HG03045 (cell line): ENCODE measurements at regions not wholly inside any gene's neighbourhood (a gene's known extent, or its start where the extent isn't known, plus 50 kb on each side); places are given as distances from the start of the nearest gene placed in this dataset.
"Not testable (repeated sequence)": the region's sequence is repeated elsewhere in the genome, so short reads cannot be mapped to it uniquely, and the experiment has no call there.

Source experiments
- ATAC-seq: cut with Tn5 transposase; IDR thresholded peaks from one replicate; pipeline ENCODE4 v1.9.1; 2021; ENCODE audit warnings: mild to moderate bottlenecking, moderate library complexity; ENCODE audit not compliant: unreplicated experiment

DNA sequence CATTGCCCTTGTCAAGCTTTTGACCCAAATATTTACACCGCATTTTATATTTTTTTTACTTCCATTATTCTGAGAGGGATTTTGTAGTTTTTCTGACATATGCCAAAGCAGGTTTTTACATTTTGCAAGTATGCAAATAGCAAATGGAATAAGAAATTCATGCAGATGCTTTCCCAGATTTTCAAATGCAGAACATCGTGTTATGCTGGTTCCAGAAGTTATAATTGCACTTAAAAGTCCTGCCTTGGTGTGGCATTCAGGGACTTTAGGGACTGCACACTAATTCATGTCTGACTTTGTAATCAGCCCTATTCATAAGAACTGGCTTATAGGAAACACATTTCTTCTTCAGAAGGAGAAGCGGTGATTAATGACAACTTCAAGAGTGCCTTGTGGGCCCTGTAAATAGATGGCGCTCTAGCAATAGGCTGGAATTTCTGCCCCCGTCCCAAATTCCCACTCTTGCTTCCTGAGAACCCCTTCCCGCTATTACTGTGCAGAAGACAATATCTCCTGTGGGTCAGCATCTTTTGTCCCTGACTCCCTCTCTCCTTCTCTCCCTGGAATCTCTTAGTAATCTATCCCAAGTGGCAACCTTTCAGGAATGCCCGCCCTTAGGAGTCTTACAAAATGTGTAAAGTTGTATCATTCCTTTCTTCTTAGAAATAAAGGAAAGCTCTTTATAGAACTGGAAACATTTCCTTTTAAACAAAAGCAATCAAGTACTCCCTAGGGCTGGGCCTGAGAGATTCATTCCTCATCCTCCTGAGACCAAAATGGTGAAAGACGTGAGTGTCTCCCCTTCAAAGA is 264.0 kb downstream of the INHBA start:
- ATAC-seq: no peak

DNA sequence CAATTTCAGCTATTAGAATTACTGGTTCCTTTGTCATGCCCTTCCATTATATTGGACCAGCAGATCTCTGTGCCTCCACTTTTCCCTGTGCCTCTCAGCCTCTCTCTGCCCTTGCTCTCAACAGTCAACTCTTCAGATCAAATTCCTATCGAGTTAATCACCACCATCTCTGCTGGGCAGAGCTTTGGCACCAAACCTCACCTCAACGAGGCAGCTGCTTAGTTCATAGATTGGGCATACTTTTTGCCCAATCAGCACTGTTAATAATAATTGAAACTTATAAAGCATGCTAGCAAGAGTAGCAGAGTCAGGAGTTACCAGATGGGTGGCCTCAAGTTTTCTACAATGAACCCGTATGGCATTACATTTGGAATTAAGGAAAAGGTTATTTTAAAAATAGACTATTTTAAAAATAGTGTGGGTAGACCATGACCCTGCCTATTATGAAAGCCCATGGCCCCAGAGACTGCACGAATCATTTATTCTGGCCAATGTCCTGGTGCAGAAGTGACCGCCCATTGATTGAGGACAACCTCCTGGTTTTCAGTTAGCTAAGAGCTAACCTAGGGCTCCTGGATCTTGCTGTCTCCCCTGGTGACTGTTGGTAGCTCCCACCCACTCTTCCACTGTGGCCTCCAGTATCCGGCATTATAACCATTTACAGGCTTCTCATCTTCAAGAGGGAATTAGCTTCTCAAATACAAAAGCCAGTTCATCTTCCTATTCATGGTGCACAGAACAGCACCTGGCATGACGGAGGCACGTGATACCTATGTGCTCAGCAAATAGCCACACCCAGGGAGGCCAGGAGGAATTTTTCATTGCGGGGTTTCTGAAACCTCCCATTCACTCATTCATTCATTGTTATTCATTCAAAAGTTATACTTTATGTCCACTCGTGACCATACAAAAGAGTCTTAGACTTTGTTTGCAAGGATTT is 265.4 kb downstream of the INHBA start:
- ATAC-seq: no peak

DNA sequence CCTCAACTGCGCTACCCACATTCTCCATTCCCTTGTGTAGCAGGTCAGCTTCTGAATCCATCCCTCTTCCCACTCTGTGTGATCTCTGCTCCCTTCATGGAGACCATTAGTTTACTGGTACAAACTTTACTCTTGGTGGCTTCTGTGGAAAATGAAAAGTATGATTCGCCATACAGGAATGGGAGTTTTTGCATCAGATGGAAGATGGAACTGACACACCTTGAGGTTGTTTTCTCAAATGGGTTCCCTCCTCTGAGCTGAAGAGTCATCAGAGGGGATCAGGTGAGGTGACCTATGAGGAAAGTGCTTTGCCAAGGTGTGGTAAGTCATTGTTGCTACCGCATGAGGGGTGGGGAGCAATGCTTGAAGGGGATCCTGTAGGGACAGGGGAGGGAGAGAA is 266.8 kb downstream of the INHBA start:
- no peak for ATAC-seq

DNA sequence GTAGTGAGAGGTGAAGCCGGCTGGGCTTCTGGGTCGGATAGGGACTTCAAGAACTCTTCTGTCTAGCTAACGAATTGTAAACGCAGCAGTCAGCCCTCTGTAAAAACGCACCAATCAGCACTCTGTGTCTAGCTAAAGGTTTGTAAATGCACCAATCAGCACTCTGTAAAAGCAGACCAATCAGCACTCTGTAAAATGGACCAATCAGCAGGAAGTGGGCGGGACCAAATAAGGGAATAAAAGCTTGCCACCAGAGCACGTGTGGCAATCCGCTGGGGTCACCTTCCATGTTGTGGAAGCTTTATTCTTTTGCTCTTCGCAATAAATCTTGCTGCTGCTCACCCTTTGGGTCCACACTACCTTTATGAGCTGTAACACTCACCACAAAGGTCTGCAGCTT is 267.9 kb downstream of the INHBA start:
- ATAC-seq: not testable (repeated sequence)

DNA sequence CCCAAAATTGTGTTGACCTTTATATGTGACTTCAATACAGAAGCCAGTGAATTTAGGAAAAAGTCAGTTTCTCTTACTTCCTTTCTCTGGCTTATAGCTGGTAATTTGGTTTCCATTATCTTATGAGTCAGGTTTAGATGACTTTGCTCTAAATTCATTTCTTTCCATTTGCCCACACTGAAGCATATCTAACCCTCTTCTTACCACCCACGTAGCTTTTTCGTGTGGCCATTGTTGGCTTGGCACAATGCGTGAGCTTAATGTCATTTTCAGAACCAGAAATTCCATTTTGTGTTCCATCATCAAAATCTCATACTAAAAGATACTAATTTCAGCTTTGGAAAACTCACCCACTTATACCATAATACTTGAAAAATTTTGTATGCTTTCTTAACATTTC is 271.2 kb downstream of the INHBA start:
- no peak for ATAC-seq

DNA sequence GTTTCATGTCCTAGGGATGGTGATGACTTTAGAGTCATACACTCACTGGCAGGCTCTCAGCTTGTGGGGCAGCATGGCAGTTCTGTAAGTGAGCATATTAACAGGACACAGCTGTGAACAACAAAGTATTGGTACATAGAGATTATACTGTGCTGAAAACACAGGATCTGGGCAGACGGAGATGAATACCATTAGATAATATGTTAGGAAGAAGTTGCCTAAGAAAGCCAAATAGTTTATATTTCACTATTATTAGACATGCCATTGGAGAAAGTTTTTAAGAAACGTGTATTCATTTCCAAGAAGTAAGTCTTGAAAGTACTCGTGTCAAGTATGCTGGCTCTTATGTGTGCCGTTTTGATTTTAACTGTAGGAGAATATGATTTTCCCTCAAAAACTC is 274.5 kb downstream of the INHBA start:
- no peak for ATAC-seq

DNA sequence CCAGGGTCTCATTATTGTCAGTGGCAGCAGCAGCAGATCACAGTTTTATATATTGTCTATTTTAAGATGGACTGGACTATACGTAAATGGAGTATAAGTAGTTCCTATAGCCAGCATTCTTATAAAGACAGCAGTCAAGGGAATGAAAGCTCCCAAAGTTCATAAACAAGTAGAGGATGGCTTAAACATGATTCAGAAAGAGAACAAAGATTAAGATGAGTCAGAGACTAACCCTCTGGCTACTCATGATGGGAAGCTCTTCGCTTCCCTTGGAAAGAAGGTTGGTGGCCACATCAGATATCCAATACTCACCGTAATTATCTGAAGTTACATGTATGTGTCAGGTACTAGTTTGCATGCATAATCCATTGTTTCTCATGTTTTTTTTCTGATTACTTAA is 277.0 kb downstream of the INHBA start:
- no peak for ATAC-seq

DNA sequence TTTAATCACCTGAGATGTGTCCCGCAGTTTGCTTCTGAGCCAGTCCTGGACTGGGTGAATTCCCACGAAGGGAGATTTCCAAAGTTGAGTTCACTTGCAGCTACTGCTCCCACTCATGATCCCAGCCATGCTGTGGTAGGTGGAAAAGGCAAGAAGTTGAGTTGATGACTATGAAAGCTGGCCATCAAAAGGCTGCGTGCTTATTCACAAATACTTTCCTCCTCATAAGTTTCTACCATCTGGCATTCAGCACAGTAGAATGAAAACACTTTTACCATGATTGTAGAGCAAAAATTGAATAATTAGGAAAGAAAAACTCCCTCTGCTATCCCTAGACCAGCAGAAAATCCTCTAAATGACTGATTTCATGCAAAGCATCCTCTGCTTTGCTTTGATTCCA is 281.8 kb downstream of the INHBA start:
- no peak for ATAC-seq

DNA sequence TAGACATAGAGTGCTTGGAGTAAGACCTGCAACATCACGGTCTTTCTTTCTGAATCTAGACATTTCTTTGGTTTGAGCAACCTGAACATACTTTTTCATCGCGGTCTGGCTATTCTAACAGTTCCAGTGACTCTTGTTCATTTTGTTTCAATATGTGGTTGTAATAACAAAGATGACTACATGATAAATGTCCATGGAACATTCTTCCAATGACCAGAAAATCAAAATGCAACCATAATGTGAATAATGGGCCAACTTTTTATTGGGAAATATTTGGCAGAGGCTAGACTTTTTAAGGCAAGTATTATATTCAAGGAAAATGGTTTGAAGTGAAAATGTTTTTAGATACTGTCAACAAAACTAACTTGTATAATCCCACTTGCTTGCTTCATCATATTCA is 282.5 kb downstream of the INHBA start:
- no peak for ATAC-seq

DNA sequence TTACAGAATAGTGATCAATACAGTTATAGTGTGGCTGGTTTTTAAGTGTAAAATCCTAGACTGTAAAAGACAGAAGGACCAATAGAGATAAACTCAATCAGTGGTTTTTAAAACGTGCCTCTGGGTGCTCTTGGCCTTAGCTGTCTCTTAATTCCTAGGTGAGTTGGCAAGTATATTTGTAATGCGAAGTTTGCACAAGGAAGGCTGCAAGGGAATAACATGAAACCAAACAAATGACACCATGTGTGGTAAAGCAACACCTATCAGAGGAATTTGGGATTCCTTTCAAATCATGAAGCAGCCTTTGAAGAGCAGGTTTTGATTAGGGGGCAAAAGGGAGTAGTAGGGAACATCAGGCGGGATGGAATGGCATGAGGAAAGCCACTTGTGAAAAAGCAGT is 284.6 kb downstream of the INHBA start:
- no peak for ATAC-seq

DNA sequence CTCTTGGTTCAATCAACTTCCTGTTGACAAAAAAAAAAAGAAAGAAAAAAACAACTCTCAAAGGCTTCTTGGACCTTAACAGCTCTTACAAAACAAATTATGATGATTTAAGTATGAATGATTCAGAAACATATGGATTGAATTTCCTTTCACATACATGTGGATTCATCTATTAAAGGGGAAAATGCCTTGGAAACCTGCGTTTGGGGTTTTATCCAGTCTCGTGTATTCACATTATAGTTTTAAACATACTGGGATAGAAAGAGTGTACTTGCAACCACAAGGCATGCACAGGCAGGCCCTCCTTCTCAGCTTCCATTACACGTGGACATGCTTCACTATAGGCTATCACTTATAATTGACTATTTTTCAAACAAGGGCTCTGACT is 286.7 kb downstream of the INHBA start:
- no peak for ATAC-seq

DNA sequence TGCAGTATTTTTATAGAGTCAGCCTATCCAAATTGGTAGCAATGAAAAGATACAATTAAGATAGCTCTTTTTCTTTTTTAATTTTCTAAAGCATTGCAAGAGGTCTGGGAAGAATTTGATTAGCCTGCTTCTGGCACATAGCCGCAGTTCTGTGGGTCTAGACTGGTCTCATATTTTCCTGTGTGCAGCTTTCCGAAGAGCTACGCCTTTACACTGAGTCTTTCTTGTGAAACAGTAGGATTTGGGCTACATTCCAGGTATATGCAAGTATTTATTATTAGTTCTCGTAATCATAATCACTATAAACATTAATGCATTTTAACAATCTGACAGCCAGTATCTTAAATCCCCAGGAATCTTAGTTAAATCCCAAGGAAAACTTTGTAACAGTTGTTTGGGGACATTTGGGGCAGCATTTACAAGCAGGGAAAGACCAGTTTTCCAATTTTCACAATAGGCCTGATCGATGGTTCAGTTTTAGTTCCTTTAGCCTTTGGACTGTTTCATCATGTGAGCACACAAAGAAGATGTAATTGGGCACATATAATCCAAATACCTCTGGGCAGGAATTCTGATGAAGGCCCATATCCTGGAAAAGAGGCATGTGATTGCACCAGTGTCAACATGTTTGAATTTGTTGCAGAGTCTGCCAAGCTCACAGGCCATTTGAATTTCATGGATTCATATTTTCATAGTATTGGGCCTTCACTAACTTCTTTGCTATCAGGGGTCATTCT is 287.3 kb downstream of the INHBA start:
- ATAC-seq: no peak

DNA sequence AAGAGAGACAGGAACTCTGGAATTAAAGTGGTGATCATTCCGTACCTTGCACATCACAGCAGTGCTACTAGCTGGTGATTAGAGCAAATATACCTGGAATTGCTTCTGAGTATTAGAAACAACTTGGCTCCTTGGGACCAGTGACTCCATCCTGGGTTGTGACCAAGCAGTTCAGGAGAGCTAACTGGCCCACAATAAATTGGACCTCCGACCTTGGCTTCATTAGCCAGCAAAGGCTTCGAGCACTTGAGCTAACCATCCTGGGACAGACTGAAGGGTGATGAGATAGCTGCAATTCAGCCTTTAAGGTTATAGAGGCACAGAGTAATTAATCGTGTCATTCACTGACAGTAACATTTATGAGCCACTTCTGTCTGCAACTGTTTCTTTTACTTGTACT is 287.8 kb downstream of the INHBA start:
- no peak for ATAC-seq

DNA sequence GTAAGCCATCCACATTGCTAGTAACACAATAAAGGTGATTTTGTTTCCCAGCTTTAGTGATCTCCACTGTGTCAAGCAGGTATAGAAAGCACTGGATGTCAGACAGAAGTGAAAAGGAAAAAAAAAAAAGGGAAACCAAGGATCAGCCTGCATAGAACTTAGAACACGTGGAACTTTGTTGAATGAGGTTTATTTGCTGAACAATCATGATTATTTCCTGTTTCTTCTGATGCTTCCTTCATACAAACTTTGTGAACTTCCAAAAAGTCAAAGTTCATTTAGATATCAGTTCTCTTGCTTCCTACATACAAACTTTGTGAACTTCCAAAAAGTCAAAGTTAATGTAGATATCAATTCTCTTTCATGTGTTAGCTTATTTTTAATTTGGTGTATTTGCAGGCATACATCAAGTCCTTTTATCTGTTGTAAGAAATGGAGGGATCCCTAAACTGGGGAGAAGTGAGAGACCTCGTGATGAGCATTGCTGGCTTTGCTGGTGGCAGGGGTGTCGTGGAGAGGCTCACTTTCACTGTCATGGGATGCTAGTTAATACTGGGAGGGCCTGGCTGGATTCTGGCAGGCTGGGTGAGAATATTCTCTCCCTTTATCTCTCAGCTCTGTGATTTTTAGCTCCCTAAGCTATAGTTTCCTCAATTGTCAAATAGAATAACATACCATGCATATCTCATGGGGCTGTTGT is 298.4 kb downstream of the INHBA start:
- no peak for ATAC-seq

DNA sequence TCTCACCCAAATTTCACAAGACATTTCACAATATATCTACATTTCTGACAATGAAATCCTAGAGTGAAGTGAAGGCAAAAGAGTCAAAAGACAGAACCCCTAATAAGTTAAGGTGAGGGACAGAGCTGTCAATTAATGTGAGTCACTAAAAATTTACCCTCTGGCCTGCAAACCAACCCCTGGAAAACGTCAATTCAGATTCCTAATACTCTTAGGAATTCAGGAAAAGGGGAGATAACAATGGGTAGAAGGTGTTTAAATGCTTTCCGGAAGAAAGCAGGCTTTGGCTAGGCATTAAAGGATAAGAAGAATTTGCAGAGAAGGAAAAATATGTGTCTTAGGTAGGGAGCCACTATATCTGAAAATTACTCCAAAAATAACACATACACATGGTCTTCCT is 299.6 kb downstream of the INHBA start:
- ATAC-seq: no peak

DNA sequence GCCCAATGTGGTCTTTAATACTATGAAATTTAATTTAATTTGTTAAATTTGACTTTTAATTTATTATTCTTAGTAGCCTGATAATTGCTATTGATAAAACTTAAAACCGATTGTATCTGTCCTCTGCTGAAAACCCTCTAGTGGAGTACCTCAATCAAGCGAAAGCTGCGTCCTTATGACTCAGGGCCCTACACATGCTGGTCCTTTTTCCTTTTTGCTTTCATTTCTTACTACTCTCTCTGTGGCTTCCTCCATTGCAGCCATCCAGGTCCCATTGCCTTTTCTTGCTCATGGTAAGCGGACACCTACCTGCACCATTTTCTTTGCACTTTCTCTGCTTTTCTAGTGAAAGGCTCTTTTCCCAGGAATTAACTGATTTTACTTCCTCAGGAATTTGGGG is 301.1 kb downstream of the INHBA start:
- no peak for ATAC-seq

DNA sequence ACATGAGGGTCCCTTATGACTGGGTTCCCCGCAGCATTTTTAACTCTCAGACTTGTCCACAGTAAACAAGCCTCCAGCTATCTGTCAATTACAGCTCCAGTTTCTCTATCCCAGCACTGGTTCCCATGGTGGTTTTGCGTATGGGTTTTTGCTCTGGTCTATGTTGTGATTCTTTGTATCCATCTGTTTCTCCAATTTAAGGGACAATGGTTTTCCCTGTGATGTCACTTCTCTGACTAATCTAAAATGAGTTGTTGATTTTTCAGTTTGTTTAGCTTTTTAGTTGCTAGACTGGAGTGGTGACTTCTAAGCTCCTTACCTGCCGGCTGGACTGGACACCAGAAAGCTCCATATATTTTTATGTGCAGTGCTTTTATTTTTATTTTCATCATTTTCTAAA is 303.7 kb downstream of the INHBA start:
- ATAC-seq: no peak

DNA sequence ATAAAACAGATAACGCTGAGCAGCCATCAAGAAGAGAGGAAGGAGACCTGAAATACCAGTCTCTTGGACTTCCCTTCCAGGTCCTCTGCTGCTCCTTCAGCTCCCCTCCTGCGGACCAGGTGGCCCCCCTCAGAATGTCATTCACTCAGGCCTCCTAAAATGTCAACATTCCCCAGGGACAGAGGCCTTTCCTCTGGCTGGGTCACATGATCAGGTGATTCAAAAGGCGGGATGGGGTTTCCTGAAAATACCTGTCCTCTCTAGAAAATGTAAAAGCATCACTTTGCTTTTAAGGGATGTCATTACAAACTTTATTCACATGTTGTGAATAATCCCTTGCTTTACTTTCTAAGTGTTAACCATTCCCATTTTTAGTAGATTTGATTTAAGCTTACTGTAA is 311.1 kb downstream of the INHBA start:
- no peak for ATAC-seq

DNA sequence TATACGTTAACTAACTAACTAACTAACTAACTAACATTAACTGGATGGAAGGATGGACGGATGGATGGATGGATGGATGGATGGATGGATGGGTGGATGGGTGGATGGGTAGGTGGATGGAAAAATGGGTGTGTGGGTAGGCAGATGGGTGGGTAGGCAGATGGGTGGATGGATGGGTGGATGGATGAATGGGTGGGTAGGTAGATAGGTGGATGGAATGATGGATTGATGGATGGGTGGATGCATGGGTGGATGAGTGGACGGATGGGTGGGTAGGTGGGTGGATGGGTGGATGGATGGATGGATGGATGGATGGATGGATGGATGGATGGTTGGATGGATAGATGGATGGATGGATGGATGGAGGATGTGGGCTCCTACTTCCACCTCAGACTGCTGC is 314.0 kb downstream of the INHBA start:
- ATAC-seq: not testable (repeated sequence)

DNA sequence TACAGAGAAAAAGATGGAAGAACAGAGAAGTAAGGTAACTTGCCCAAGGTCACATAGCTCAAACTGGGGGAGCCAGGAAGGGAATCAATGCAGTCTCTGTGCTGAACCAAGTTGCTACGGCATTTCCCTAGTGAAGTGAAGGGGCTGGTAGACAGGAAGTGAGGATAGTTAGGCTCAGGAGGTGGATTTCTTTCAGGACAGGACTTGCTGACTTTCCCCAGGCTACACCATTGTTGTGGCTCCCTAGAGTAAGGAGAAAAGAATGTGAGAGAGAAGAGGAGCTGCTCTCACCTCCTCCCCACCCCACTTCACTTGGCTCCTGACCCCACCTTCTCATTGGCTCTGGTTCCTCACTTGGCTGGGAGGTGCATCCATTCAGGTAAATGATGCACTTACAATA is 316.9 kb downstream of the INHBA start:
- no peak for ATAC-seq

DNA sequence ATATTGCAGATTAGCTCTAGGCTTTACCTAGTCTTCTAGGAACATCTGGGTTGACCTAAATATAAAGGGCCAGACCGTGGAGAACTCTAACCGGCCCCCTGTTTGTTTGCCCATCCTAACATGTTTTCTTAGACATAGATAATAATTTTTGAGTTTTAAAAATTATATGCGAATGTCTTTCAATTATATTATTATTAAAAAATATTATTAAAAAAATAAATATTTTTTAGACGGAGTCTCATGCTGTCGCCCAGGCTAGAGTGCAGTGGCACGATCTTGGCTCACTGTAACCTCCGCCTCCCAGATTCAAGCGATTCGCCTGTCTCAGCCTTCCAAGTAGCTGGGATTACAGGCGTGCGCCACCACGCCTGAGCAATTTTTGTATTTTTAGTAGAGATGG is 318.5 kb downstream of the INHBA start:
- ATAC-seq: no peak
